T-helper 1 cell treated with Interleukin-12 subunit alpha and Interleukin-12 subunit beta and Interleukin-4 antibody, amounts not matched to agents 30 μg/mL and 1 μg/mL, for 36 hours (primary cell): ENCODE measurements at regions not wholly inside any gene's neighbourhood (a gene's known extent, or its start where the extent isn't known, plus 50 kb on each side); places are given as distances from the start of the nearest gene placed in this dataset.
A peak's percentile ranks its signal among the peaks of the same experiment; 100 is the strongest.

ENCODE experiments used
- H3K27ac Mint-ChIP-seq: one replicate; pipeline ENCODE4 v1.8.0; 2021; ENCODE audit warnings: mild to moderate bottlenecking, mixed read lengths
- H3K27me3 Mint-ChIP-seq: one replicate; pipeline ENCODE4 v1.8.0; 2021; ENCODE audit warnings: low read depth, mixed read lengths
- H3K36me3 Mint-ChIP-seq: one replicate; pipeline ENCODE4 v1.8.0; 2021; ENCODE audit warnings: low read depth, mixed read lengths
- H3K4me1 Mint-ChIP-seq: one replicate; pipeline ENCODE4 v1.8.0; 2021; ENCODE audit warnings: low read depth, mixed read lengths
- H3K4me3 Mint-ChIP-seq: one replicate; pipeline ENCODE4 v1.8.0; 2021; ENCODE audit warnings: mild to moderate bottlenecking, moderate library complexity, mixed read lengths
- H3K9me3 Mint-ChIP-seq: one replicate; pipeline ENCODE4 v1.8.0; 2021; ENCODE audit warnings: mixed read lengths

- H3K27ac Mint-ChIP-seq = no peak overlapping the region
- H3K27me3 Mint-ChIP-seq = no peaks in the 10 kb centered on the region
- H3K4me3 Mint-ChIP-seq = no peak overlapping the region
- peaks cover 4% of the 10 kb centered on the region for H3K9me3 Mint-ChIP-seq
- H3K36me3 Mint-ChIP-seq = peaks cover 22% of the 10 kb centered on the region
- peaks cover 66% of the 10 kb centered on the region for H3K4me1 Mint-ChIP-seq
Observed at GRCh38 chr15:31485431-31485830, 158.8 kb downstream of the KLF13 start.

- no peak overlapping the region for H3K27ac Mint-ChIP-seq
Observed at GRCh38 chr15:31485911-31486461, 159.4 kb downstream of the KLF13 start.

GRCh38 chr15:31486506-31486905 lies 159.9 kb downstream of the KLF13 start:
- Mint-ChIP-seq H3K4me3 (no peak overlapping the region), H3K27ac (peak overlapping the region; percentile 55), H3K36me3 (peaks cover 25% of the 10 kb centered on the region), H3K4me1 (peaks cover 65% of the 10 kb centered on the region), H3K27me3 (no peaks in the 10 kb centered on the region), H3K9me3 (peaks cover 14% of the 10 kb centered on the region)

More at GRCh38 chr15:31485911-31486461, 159.4 kb downstream of the KLF13 start:
- H3K4me3 Mint-ChIP-seq = no peak overlapping the region
- H3K27me3 Mint-ChIP-seq = no peaks in the 10 kb centered on the region
- peaks cover 22% of the 10 kb centered on the region for H3K36me3 Mint-ChIP-seq
- H3K4me1 Mint-ChIP-seq = peaks cover 65% of the 10 kb centered on the region
- H3K9me3 Mint-ChIP-seq = peaks cover 9% of the 10 kb centered on the region

GRCh38 chr15:31486906-31487695 lies 160.5 kb downstream of the KLF13 start:
- Mint-ChIP-seq H3K4me3 (no peak overlapping the region), H3K27me3 (no peaks in the 10 kb centered on the region), H3K27ac (peak overlapping the region; percentile 55), H3K9me3 (peaks cover 19% of the 10 kb centered on the region), H3K36me3 (peaks cover 23% of the 10 kb centered on the region), H3K4me1 (peaks cover 60% of the 10 kb centered on the region)

GRCh38 chr15:31487811-31488436 lies 161.3 kb downstream of the KLF13 start:
- peaks cover 54% of the 10 kb centered on the region for H3K4me1 Mint-ChIP-seq
- no peaks in the 10 kb centered on the region for H3K27me3 Mint-ChIP-seq
- H3K36me3 Mint-ChIP-seq = peaks cover 24% of the 10 kb centered on the region
- H3K9me3 Mint-ChIP-seq = peaks cover 24% of the 10 kb centered on the region
- peak overlapping the region; percentile 68 for H3K27ac Mint-ChIP-seq
- peak overlapping the region; percentile 51 for H3K4me3 Mint-ChIP-seq

- Mint-ChIP-seq H3K4me1 (peaks cover 52% of the 10 kb centered on the region), H3K27me3 (no peaks in the 10 kb centered on the region), H3K36me3 (peaks cover 26% of the 10 kb centered on the region), H3K9me3 (peaks cover 31% of the 10 kb centered on the region), H3K27ac (peak overlapping the region; percentile 68), H3K4me3 (peak overlapping the region; percentile 51)
Observed at GRCh38 chr15:31488437-31489204, 162.0 kb downstream of the KLF13 start.

- H3K36me3 Mint-ChIP-seq = peaks cover 31% of the 10 kb centered on the region
- peaks cover 50% of the 10 kb centered on the region for H3K4me1 Mint-ChIP-seq
Observed at GRCh38 chr15:31489281-31489680, 162.6 kb downstream of the KLF13 start.

GRCh38 chr15:31489801-31490646 lies 163.4 kb downstream of the KLF13 start:
- peaks cover 26% of the 10 kb centered on the region for H3K36me3 Mint-ChIP-seq
- no peaks in the 10 kb centered on the region for H3K27me3 Mint-ChIP-seq
- peak overlapping the region; percentile 52 for H3K27ac Mint-ChIP-seq
- no peak overlapping the region for H3K4me3 Mint-ChIP-seq
- peaks cover 43% of the 10 kb centered on the region for H3K4me1 Mint-ChIP-seq
- peaks cover 37% of the 10 kb centered on the region for H3K9me3 Mint-ChIP-seq

More at GRCh38 chr15:31489281-31489680, 162.6 kb downstream of the KLF13 start:
- no peak overlapping the region for H3K4me3 Mint-ChIP-seq
- H3K9me3 Mint-ChIP-seq = peaks cover 37% of the 10 kb centered on the region
- no peaks in the 10 kb centered on the region for H3K27me3 Mint-ChIP-seq
- no peak overlapping the region for H3K27ac Mint-ChIP-seq

- peaks cover 20% of the 10 kb centered on the region for H3K4me1 Mint-ChIP-seq
- H3K27me3 Mint-ChIP-seq = no peaks in the 10 kb centered on the region
- H3K4me3 Mint-ChIP-seq = no peak overlapping the region
- H3K27ac Mint-ChIP-seq = no peak overlapping the region
- peaks cover 26% of the 10 kb centered on the region for H3K36me3 Mint-ChIP-seq
- peaks cover 37% of the 10 kb centered on the region for H3K9me3 Mint-ChIP-seq
Observed at GRCh38 chr15:31494786-31495185, 168.2 kb downstream of the KLF13 start.

- Mint-ChIP-seq H3K27me3 (no peaks in the 10 kb centered on the region), H3K4me3 (no peak overlapping the region), H3K36me3 (peaks cover 26% of the 10 kb centered on the region), H3K4me1 (peaks cover 19% of the 10 kb centered on the region), H3K9me3 (peaks cover 34% of the 10 kb centered on the region), H3K27ac (no peak overlapping the region)
Observed at GRCh38 chr15:31495281-31495680, 168.6 kb downstream of the KLF13 start.

- Mint-ChIP-seq H3K36me3 (peaks cover 9% of the 10 kb centered on the region), H3K4me1 (peaks cover 19% of the 10 kb centered on the region), H3K9me3 (peaks cover 13% of the 10 kb centered on the region), H3K27me3 (no peaks in the 10 kb centered on the region), H3K4me3 (no peak overlapping the region), H3K27ac (no peak overlapping the region)
Observed at GRCh38 chr15:31497838-31498237, 171.2 kb downstream of the KLF13 start.

- no peak overlapping the region for H3K27ac Mint-ChIP-seq
- peaks cover 9% of the 10 kb centered on the region for H3K36me3 Mint-ChIP-seq
- H3K4me3 Mint-ChIP-seq = no peak overlapping the region
- H3K4me1 Mint-ChIP-seq = peaks cover 24% of the 10 kb centered on the region
- no peaks in the 10 kb centered on the region for H3K27me3 Mint-ChIP-seq
- H3K9me3 Mint-ChIP-seq = peaks cover 9% of the 10 kb centered on the region
Observed at GRCh38 chr15:31498329-31498728, 171.7 kb downstream of the KLF13 start.

GRCh38 chr15:31498756-31499155 lies 172.1 kb downstream of the KLF13 start:
- H3K9me3 Mint-ChIP-seq = peaks cover 4% of the 10 kb centered on the region
- no peak overlapping the region for H3K27ac Mint-ChIP-seq
- peaks cover 25% of the 10 kb centered on the region for H3K4me1 Mint-ChIP-seq
- no peaks in the 10 kb centered on the region for H3K27me3 Mint-ChIP-seq
- no peak overlapping the region for H3K4me3 Mint-ChIP-seq
- peaks cover 5% of the 10 kb centered on the region for H3K36me3 Mint-ChIP-seq
